ENCODE measurements at regions not wholly inside any gene's neighbourhood (a gene's known extent, or its start where the extent isn't known, plus 50 kb on each side); places are given as distances from the start of the nearest gene placed in this dataset.
"Not testable (repeated sequence)": the region's sequence is repeated elsewhere in the genome, so short reads cannot be mapped to it uniquely, and the experiment has no call there.

- DNase-seq: no peak
Measured at GRCh38 chr15:72859757-72860145, 76.2 kb upstream of the ADPGK start.

- no peak for DNase-seq
Measured at GRCh38 chr15:72859017-72859756, 75.6 kb upstream of the ADPGK start.

GRCh38 chr15:72858205-72858604 is 74.6 kb upstream of the ADPGK start:
- DNase-seq: no peak

- no peak for DNase-seq
Measured at GRCh38 chr15:72857331-72858063, 73.9 kb upstream of the ADPGK start.

- DNase-seq: no peak
Measured at GRCh38 chr15:72856549-72857040, 73.0 kb upstream of the ADPGK start.

GRCh38 chr15:72855791-72856190 is 72.2 kb upstream of the ADPGK start:
- no peak for DNase-seq

GRCh38 chr15:72852273-72852672 is 68.7 kb upstream of the ADPGK start:
- no peak for DNase-seq

GRCh38 chr15:72851586-72851985 is 68.0 kb upstream of the ADPGK start:
- no peak for DNase-seq

- no peak for DNase-seq
Measured at GRCh38 chr15:72850833-72851232, 67.3 kb upstream of the ADPGK start.

GRCh38 chr15:72847806-72848205 is 64.2 kb upstream of the ADPGK start:
- DNase-seq: no peak

GRCh38 chr15:72847033-72847432 is 63.5 kb upstream of the ADPGK start:
- no peak for DNase-seq

GRCh38 chr15:72845981-72846383 is 62.4 kb upstream of the ADPGK start:
- DNase-seq: no peak

- no peak for DNase-seq
Measured at GRCh38 chr15:72844067-72844466, 60.5 kb upstream of the ADPGK start.

GRCh38 chr15:72843340-72843739 is 59.8 kb upstream of the ADPGK start:
- not testable (repeated sequence) for DNase-seq

- DNase-seq: no peak
Measured at GRCh38 chr15:72840114-72840513, 56.6 kb upstream of the ADPGK start.

- DNase-seq: no peak
Measured at GRCh38 chr15:72838311-72838731, 54.8 kb upstream of the ADPGK start.

GRCh38 chr15:72836676-72837330 is 53.2 kb upstream of the ADPGK start:
- DNase-seq: no peak

GRCh38 chr15:72835294-72835890 is 51.8 kb upstream of the ADPGK start:
- peak; percentile 3 for DNase-seq

GRCh38 chr15:72833561-72833960 is 50.0 kb upstream of the ADPGK start:
- DNase-seq: no peak

Measured in NCI-H1417 treated with DMSO at 0.1 percent for 48 hours (cell line).